ENCODE measurements at regions not wholly inside any gene's neighbourhood (a gene's known extent, or its start where the extent isn't known, plus 50 kb on each side); places are given as distances from the start of the nearest gene placed in this dataset.

DNA sequence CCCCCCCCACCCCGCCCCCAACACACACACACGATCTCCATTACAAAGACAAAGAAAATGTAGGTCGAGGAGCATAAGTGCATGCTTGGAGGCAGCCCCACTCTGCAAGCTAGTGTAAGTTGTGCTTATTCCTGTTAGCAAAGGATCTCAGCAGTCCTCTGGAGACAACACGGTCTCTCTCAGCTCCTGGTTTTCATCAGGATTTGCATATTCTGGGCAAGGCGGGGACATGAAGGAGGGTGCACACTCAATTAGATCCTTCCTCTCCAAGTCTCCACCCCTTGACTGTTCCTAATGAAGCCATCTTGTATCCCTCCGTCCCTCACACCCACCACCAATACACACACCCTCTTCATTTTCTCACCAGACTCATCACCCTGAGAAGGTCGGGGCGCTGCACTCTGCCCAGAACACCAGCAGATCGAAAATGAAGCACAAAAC is 63.8 kb downstream of the MRPL46 start:
- no peak for TF ChIP-seq ZFP30 (CRISPR knock-in tag; IDR thresholded peaks at IDR 0.05)
- TF ChIP-seq TCF4 (CRISPR knock-in tag; IDR thresholded peaks at IDR 0.05; ENCODE audit: borderline replicate concordance), result no peak
- no peak for TF ChIP-seq TOX (CRISPR knock-in tag; IDR thresholded peaks at IDR 0.05; ENCODE audit: borderline replicate concordance)
- TF ChIP-seq, protein P1, sequence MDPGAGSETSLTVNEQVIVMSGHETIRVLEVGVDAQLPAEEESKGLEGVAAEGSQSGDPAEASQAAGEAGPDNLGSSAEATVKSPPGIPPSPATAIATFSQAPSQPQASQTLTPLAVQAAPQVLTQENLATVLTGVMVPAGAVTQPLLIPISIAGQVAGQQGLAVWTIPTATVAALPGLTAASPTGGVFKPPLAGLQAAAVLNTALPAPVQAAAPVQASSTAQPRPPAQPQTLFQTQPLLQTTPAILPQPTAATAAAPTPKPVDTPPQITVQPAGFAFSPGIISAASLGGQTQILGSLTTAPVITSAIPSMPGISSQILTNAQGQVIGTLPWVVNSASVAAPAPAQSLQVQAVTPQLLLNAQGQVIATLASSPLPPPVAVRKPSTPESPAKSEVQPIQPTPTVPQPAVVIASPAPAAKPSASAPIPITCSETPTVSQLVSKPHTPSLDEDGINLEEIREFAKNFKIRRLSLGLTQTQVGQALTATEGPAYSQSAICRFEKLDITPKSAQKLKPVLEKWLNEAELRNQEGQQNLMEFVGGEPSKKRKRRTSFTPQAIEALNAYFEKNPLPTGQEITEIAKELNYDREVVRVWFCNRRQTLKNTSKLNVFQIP (CRISPR knock-in tag; IDR thresholded peaks at IDR 0.05; ENCODE audit: borderline replicate concordance, low read depth), result no peak

Measured in SK-N-SH treated with all-trans-retinoic acid at 6 μM for 48 hours (cell line).